CD14-positive monocyte (primary cell): ENCODE measurements at regions not wholly inside any gene's neighbourhood (a gene's known extent, or its start where the extent isn't known, plus 50 kb on each side); places are given as distances from the start of the nearest gene placed in this dataset.

ENCODE experiments used
- DNase-seq, 3 donors: peaks; one replicate each; pipeline ENCODE4 v3.0.0-alpha.2; 2011 to 2022
- H2AFZ ChIP-seq: 2 replicates; pipeline ENCODE4 v1.6.0; 2012; ENCODE audit warnings: mild to moderate bottlenecking, low read depth, low read length, inconsistent platforms; ENCODE audit not compliant: insufficient read depth, poor library complexity, severe bottlenecking
- H3K27ac ChIP-seq, 2 donors: 1 replicate in 1 of 2; 2 replicates in 1 of 2; pipeline ENCODE4 v1.5.1; 2012 to 2013; ENCODE audit warnings: low read length in 2 of 2, control low read depth in 1 of 2, inconsistent platforms in 1 of 2, low read depth in 1 of 2, mild to moderate bottlenecking in 1 of 2
- H3K27me3 ChIP-seq, 2 donors: one replicate each; pipeline versions ENCODE4 v1.6.0 to v1.6.1; 2011 to 2013; ENCODE audit warnings: low read length in 2 of 2; ENCODE audit not compliant: control insufficient read depth in 2 of 2, insufficient read depth in 2 of 2
- H3K36me3 ChIP-seq, 2 donors: replicated peaks in 1 of 2; 1 replicate in 1 of 2; 2 replicates in 1 of 2; pipeline versions ENCODE4 v1.5.1 to v1.6.1; 2012 to 2013; ENCODE audit warnings: low read length in 2 of 2, control low read depth in 1 of 2, inconsistent platforms in 1 of 2, mild to moderate bottlenecking in 1 of 2; ENCODE audit not compliant: insufficient read depth in 2 of 2, control insufficient read depth in 1 of 2
- H3K4me1 ChIP-seq, 2 donors: 1 replicate in 1 of 2; 2 replicates in 1 of 2; pipeline versions ENCODE4 v1.5.1 to v1.6.1; 2012 to 2013; ENCODE audit warnings: low read length in 2 of 2, control low read depth in 1 of 2, inconsistent platforms in 1 of 2, mild to moderate bottlenecking in 1 of 2, moderate library complexity in 1 of 2; ENCODE audit not compliant: insufficient read depth in 2 of 2, control insufficient read depth in 1 of 2
- H3K4me2 ChIP-seq: replicated peaks from 2 replicates; pipeline ENCODE3; 2012; ENCODE audit warnings: low read length, moderate library complexity, mild to moderate bottlenecking; ENCODE audit not compliant: poor library complexity, severe bottlenecking; ENCODE audit errors: extremely low read depth
- H3K4me3 ChIP-seq, 3 experiments: fragments of 200-600 bp in 1 of 3; sonication (generic) in 1 of 3; replicated peaks in 1 of 3; 1 replicate in 2 of 3; 2 replicates in 1 of 3; pipeline ENCODE4 v1.5.1; 2011 to 2013; ENCODE audit warnings: low read length in 3 of 3, mild to moderate bottlenecking in 3 of 3, control low read depth in 2 of 3, low read depth in 2 of 3, inconsistent platforms in 1 of 3, moderate library complexity in 1 of 3
- H3K79me2 ChIP-seq: 2 replicates; pipeline ENCODE4 v1.6.0; 2012; ENCODE audit warnings: mild to moderate bottlenecking, control low read depth, inconsistent platforms, low read length, moderate library complexity; ENCODE audit not compliant: insufficient read depth
- H3K9ac ChIP-seq: 2 replicates; pipeline ENCODE4 v1.6.0; 2017; ENCODE audit warnings: low read length, mild to moderate bottlenecking; ENCODE audit not compliant: insufficient read depth, poor library complexity, severe bottlenecking
- H3K9me3 ChIP-seq, 2 donors: replicated peaks in 1 of 2; 1 replicate in 1 of 2; 2 replicates in 1 of 2; pipeline versions ENCODE4 v1.5.1 to v1.6.1; 2012 to 2013; ENCODE audit warnings: low read length in 2 of 2, control low read depth in 1 of 2; ENCODE audit not compliant: control insufficient read depth in 1 of 2, insufficient read depth in 1 of 2
- H4K20me1 ChIP-seq: 2 replicates; pipeline ENCODE4 v1.6.0; 2012; ENCODE audit warnings: mild to moderate bottlenecking, low read length, control low read depth, moderate library complexity; ENCODE audit not compliant: insufficient read depth
- H3K27ac Mint-ChIP-seq, 7 donors: one replicate each; pipeline ENCODE4 v1.8.0; 2020; ENCODE audit warnings: mild to moderate bottlenecking in 7 of 7, mixed read lengths in 7 of 7, moderate library complexity in 6 of 7, inconsistent platforms in 2 of 7
- H3K27me3 Mint-ChIP-seq, 3 donors: one replicate each; pipeline ENCODE4 v1.8.0; 2021 to 2022; ENCODE audit warnings: low read depth in 3 of 3, mild to moderate bottlenecking in 3 of 3, mixed read lengths in 3 of 3, moderate library complexity in 3 of 3, inconsistent platforms in 1 of 3
- H3K36me3 Mint-ChIP-seq, 2 donors: one replicate each; pipeline ENCODE4 v1.8.0; 2020; ENCODE audit warnings: mixed read lengths in 2 of 2, inconsistent platforms in 1 of 2, mild to moderate bottlenecking in 1 of 2
- H3K4me1 Mint-ChIP-seq: one replicate; pipeline ENCODE4 v1.8.0; 2020; ENCODE audit warnings: mild to moderate bottlenecking, mixed read lengths
- H3K4me3 Mint-ChIP-seq, 2 donors: one replicate each; pipeline ENCODE4 v1.8.0; 2020; ENCODE audit warnings: mild to moderate bottlenecking in 2 of 2, mixed read lengths in 2 of 2, moderate library complexity in 1 of 2
- H3K9me3 Mint-ChIP-seq, 7 donors: one replicate each; pipeline ENCODE4 v1.8.0; 2020 to 2022; ENCODE audit warnings: mixed read lengths in 7 of 7, mild to moderate bottlenecking in 6 of 7, moderate library complexity in 6 of 7, inconsistent platforms in 2 of 7
- WGBS: methylation state at CpG from one replicate; pipeline ENCODE4 v1.1.5; 2013; ENCODE audit warnings: missing lambda C conversion rate; ENCODE audit not compliant: insufficient coverage; 5-methylcytosine and 5-hydroxymethylcytosine counted together
- intact Hi-C, 2 donors: fragments of 100-400 bp; cut with micrococcal nuclease; formaldehyde crosslinking; loops; one replicate each; pipeline versions ENCODE4 v1.15.0 to v1.15.1; 2023
- TF ChIP-seq, protein P1 (sequence below): fragments of 200-600 bp; IDR thresholded peaks from one replicate; pipeline ENCODE4 v1.8.0; 2022; ENCODE audit warnings: antibody characterized with exemption, mild to moderate bottlenecking

DNA sequence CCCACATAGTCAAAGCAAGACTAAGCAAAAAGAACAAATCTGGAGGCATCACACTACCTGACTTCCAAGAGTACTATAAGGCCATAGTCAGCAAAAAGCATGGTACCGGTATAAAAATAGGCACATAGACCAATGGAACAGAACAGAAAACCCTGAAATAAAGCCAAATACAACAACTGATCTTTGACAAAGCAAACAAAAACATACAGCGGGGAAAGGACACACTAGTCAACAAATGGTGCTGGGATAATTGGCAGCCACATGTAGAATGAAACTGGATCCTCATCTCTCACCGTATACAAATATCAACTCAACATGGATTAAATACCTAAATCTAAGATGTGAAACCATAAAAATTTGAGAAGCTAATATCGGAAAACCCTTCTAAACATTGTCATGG, 819.3 kb upstream of the FRG1 start:
- intact Hi-C loops: no loop called here
- no peak overlapping the region for H2AFZ ChIP-seq
- H3K9me3 Mint-ChIP-seq: peaks cover 0 to 1% (median 0%) of the 10 kb centered on the region in 7 donors
- no peaks in the 10 kb centered on the region for H3K27me3 ChIP-seq
- H3K4me1 ChIP-seq: no peaks in the 10 kb centered on the region
- DNase-seq: no peak
- H3K36me3 Mint-ChIP-seq: no peaks in the 10 kb centered on the region
- H3K9ac ChIP-seq: no peak overlapping the region
- TF ChIP-seq, protein P1, sequence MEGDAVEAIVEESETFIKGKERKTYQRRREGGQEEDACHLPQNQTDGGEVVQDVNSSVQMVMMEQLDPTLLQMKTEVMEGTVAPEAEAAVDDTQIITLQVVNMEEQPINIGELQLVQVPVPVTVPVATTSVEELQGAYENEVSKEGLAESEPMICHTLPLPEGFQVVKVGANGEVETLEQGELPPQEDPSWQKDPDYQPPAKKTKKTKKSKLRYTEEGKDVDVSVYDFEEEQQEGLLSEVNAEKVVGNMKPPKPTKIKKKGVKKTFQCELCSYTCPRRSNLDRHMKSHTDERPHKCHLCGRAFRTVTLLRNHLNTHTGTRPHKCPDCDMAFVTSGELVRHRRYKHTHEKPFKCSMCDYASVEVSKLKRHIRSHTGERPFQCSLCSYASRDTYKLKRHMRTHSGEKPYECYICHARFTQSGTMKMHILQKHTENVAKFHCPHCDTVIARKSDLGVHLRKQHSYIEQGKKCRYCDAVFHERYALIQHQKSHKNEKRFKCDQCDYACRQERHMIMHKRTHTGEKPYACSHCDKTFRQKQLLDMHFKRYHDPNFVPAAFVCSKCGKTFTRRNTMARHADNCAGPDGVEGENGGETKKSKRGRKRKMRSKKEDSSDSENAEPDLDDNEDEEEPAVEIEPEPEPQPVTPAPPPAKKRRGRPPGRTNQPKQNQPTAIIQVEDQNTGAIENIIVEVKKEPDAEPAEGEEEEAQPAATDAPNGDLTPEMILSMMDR: no peak
- no peak overlapping the region for H3K4me3 Mint-ChIP-seq
- H3K4me3 ChIP-seq: no peak overlapping the region
- no peaks in the 10 kb centered on the region for H4K20me1 ChIP-seq
- H3K27me3 Mint-ChIP-seq: no peaks in the 10 kb centered on the region
- 100% methylated on average over 1 of the region's 4 CpGs for WGBS
- H3K27ac ChIP-seq: no peak overlapping the region
- no peaks in the 10 kb centered on the region for H3K36me3 ChIP-seq
- H3K9me3 ChIP-seq: no peaks in the 10 kb centered on the region
- no peak overlapping the region for H3K27ac Mint-ChIP-seq
- H3K4me1 Mint-ChIP-seq: no peaks in the 10 kb centered on the region
- no peak overlapping the region for H3K4me2 ChIP-seq
- no peaks in the 10 kb centered on the region for H3K79me2 ChIP-seq

DNA sequence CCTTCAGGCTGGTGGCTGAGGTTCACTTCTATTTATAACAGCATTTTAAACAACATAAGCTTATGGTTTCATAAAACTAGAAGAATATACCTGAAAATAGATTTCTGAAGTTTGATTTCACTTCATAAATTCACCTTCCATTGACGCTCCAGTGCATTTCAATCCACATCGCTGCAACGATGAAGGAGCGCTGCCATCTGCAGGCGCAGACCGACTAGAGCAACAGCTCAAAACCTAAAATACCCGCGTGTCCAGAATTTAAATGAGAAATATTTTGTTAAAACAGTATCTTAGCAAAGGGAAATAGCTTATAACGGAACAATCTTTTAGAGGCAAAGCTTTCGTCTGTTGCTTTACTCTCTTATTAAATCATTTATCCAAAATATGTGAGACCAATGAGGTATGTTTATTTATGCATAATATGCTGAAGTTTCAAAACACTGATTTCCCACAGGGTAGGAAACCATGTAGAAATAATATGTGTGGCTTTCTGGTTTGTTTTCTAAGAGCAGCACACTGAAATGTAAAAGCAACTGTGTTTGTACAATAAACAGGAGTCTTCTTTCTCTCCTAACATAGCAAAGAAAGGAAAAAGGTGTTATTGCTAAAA, 816.4 kb upstream of the FRG1 start:
- no peaks in the 10 kb centered on the region for H3K27me3 ChIP-seq
- no peak for DNase-seq
- WGBS: no CpG with 5 or more reads among the region's 10 CpGs
- no peaks in the 10 kb centered on the region for H3K4me1 Mint-ChIP-seq
- H3K4me3 ChIP-seq: no peak overlapping the region
- no peak overlapping the region for H3K9ac ChIP-seq
- H3K27ac ChIP-seq: no peak overlapping the region
- no peak overlapping the region for H2AFZ ChIP-seq
- no peaks in the 10 kb centered on the region for H3K79me2 ChIP-seq
- H3K4me2 ChIP-seq: no peak overlapping the region
- no peak overlapping the region for H3K27ac Mint-ChIP-seq
- intact Hi-C loops: no loop called here
- H3K9me3 ChIP-seq: no peaks in the 10 kb centered on the region
- no peaks in the 10 kb centered on the region for H3K36me3 ChIP-seq
- no peak overlapping the region for H3K4me3 Mint-ChIP-seq
- no peaks in the 10 kb centered on the region for H3K9me3 Mint-ChIP-seq
- H3K36me3 Mint-ChIP-seq: no peaks in the 10 kb centered on the region
- H4K20me1 ChIP-seq: no peaks in the 10 kb centered on the region
- H3K27me3 Mint-ChIP-seq: no peaks in the 10 kb centered on the region
- H3K4me1 ChIP-seq: no peaks in the 10 kb centered on the region
- TF ChIP-seq, protein P1: no peak
